Heart left ventricle (tissue), 16 donors: ENCODE measurements at regions not wholly inside any gene's neighbourhood (a gene's known extent, or its start where the extent isn't known, plus 50 kb on each side); places are given as distances from the start of the nearest gene placed in this dataset.

Source experiments
- ATAC-seq, 4 donors: fragments of 200-7000 bp; cut with Tn5 transposase; one replicate each; pipeline ENCODE4 v1.9.1; 2020 to 2022; ENCODE audit warnings: moderate library complexity in 4 of 4, mild to moderate bottlenecking in 3 of 4, moderate number of reproducible peaks in 1 of 4
- DNase-seq, 5 donors: peaks; one replicate each; pipeline ENCODE4 v3.0.0-alpha.2; 2020
- H3K27ac ChIP-seq, 12 donors: fragments of 200-600 bp; sonication (generic) in 4 of 12; one replicate each; pipeline versions ENCODE4 v1.5.0 to v1.8.0; 2016 to 2022; ENCODE audit warnings: mild to moderate bottlenecking in 2 of 12
- H3K27me3 ChIP-seq, 9 donors: fragments of 200-600 bp; sonication (generic) in 2 of 9; one replicate each; pipeline versions ENCODE4 v1.5.1 to v1.8.0; 2016 to 2022; ENCODE audit warnings: mild to moderate bottlenecking in 3 of 9
- H3K36me3 ChIP-seq, 9 donors: fragments of 200-600 bp; sonication (generic) in 2 of 9; one replicate each; pipeline versions ENCODE4 v1.5.0 to v1.8.0; 2018 to 2022; ENCODE audit warnings: mild to moderate bottlenecking in 2 of 9
- H3K4me1 ChIP-seq, 12 donors: fragments of 200-600 bp; sonication (generic) in 4 of 12; one replicate each; pipeline versions ENCODE4 v1.5.0 to v1.8.0; 2016 to 2022; ENCODE audit warnings: mild to moderate bottlenecking in 3 of 12
- H3K4me3 ChIP-seq, 12 donors: fragments of 200-600 bp; sonication (generic) in 4 of 12; one replicate each; pipeline versions ENCODE4 v1.5.0 to v1.8.0; 2017 to 2022; ENCODE audit warnings: mild to moderate bottlenecking in 9 of 12, moderate library complexity in 4 of 12
- H3K9me3 ChIP-seq, 12 donors: fragments of 200-600 bp; sonication (generic) in 4 of 12; one replicate each; pipeline versions ENCODE4 v1.5.0 to v1.8.0; 2016 to 2022; ENCODE audit warnings: mild to moderate bottlenecking in 1 of 12
- POLR2A ChIP-seq, 2 donors: fragments of 450-650 bp; IDR thresholded peaks; one replicate each; pipeline ENCODE4 v1.6.1; 2017; ENCODE audit warnings: antibody characterized with exemption in 2 of 2, mild to moderate bottlenecking in 2 of 2, moderate library complexity in 2 of 2
- WGBS, 4 donors: extraction: QIAGEN DNeasy Blood & Tissue Kit in 2 of 4; methylation state at CpG; one replicate each; pipeline versions ENCODE4 v1.1.5 to v1.1.7; 2013 to 2018; 5-methylcytosine and 5-hydroxymethylcytosine counted together
- intact Hi-C, 10 donors: fragments of 100-400 bp; cut with DNase I; formaldehyde crosslinking; loops; one replicate each; pipeline versions ENCODE4 v1.11.1 to v1.14.2; 2022
- TF ChIP-seq, protein P1 (sequence below), 12 donors: fragments of 200-600 bp; sonication (generic) in 4 of 12; IDR thresholded peaks; one replicate each; pipeline versions ENCODE4 v1.5.0 to v1.8.0; 2018 to 2022; ENCODE audit warnings: antibody characterized with exemption in 12 of 12, mild to moderate bottlenecking in 5 of 12
- donor health status: ischemic (EF 13 %, LVEDD 7.1; RV severe dilation, severe dysfunction).
- donor health status: healthy with polysubstance abuse.
- donor health status: DM: no; HTN: yes; CAD: no.
- donor health status: DM: no; HTN: no; CAD: no.
- donor health status: ischemic (EF 25% LVEDD 6.9; RV normal size, moderate dysfunction).
- donor health status: ischemic (EF 25% LVEDD 5.7; RV mildly dilated, moderate dysfunction).
- donor health status: healthy.
- donor health status: DM: yes; HTN: yes; CAD: no.
- donor health status: ischemic (EF 35%, LVEDD 5.7; RV mildly dilated, moderate dysfunction).
- donor health status: nonischemic (EF 11% LVEDD 7.7; RV severe dilation, severe dysfunction).
- donor health status: DM: yes; HTN: yes; CAD: no.
- donor health status: PGD.
- donor health status: ischemic (EF 29% LVEDD 5.4; RV normal size, mild dysfunction).
- donor health status: nonischemic (EF 23%, LVEDD 6.1; RV moderate dilation, normal function).

GRCh38 chr11:107271425-107271824 lies 186.2 kb downstream of the CWF19L2 start:
- ATAC-seq (no peak), DNase-seq (no peak)
- Histone ChIP-seq H3K36me3 (no peaks in the 10 kb centered on the region), H3K9me3 (no peaks in the 10 kb centered on the region), H3K4me3 (no peak overlapping the region), H3K4me1 (no peaks in the 10 kb centered on the region), H3K27me3 (no peaks in the 10 kb centered on the region), H3K27ac (no peak overlapping the region)
- TF ChIP-seq, protein P1, sequence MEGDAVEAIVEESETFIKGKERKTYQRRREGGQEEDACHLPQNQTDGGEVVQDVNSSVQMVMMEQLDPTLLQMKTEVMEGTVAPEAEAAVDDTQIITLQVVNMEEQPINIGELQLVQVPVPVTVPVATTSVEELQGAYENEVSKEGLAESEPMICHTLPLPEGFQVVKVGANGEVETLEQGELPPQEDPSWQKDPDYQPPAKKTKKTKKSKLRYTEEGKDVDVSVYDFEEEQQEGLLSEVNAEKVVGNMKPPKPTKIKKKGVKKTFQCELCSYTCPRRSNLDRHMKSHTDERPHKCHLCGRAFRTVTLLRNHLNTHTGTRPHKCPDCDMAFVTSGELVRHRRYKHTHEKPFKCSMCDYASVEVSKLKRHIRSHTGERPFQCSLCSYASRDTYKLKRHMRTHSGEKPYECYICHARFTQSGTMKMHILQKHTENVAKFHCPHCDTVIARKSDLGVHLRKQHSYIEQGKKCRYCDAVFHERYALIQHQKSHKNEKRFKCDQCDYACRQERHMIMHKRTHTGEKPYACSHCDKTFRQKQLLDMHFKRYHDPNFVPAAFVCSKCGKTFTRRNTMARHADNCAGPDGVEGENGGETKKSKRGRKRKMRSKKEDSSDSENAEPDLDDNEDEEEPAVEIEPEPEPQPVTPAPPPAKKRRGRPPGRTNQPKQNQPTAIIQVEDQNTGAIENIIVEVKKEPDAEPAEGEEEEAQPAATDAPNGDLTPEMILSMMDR (IDR thresholded peaks at IDR 0.05) = no peak
- TF ChIP-seq POLR2A (IDR thresholded peaks at IDR 0.05) = no peak
- intact Hi-C loops = no loop called here
- 84 to 97% (median 94%) methylated on average over 7 of the region's 7 CpGs for WGBS, 4 donors

DNA sequence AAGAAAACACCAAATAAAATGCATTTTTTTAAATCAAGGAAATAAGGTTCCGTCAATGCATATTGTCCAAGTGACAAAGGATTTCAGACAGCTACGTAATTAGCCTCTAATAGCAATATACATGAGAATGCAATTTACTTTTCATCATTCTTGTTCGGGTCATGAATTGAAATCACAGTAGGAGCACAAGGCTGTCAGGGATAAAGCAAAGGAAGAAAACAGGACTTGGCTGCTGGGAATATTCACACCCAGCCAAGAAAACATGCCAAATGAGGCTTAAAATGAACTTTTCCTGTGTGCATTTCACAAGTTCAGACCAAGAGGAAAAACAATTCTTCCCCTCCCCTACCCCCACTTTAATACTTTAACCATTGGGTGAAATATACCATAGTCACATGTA lies 188.6 kb downstream of the CWF19L2 start:
- DNase-seq (no peak), ATAC-seq (no peak)
- Histone ChIP-seq H3K9me3 (no peaks in the 10 kb centered on the region), H3K27me3 (no peaks in the 10 kb centered on the region), H3K27ac (no peak overlapping the region), H3K4me3 (no peak overlapping the region), H3K4me1 (peaks cover 0 to 7% (median 0%) of the 10 kb centered on the region in 12 donors), H3K36me3 (no peaks in the 10 kb centered on the region)
- intact Hi-C loops = no loop called here
- 59 to 70% (median 63%) methylated on average over 3 of the region's 3 CpGs for WGBS, 4 donors
- TF ChIP-seq, protein P1 (IDR thresholded peaks at IDR 0.05) = no peak
- no peak for TF ChIP-seq POLR2A (IDR thresholded peaks at IDR 0.05)

DNA sequence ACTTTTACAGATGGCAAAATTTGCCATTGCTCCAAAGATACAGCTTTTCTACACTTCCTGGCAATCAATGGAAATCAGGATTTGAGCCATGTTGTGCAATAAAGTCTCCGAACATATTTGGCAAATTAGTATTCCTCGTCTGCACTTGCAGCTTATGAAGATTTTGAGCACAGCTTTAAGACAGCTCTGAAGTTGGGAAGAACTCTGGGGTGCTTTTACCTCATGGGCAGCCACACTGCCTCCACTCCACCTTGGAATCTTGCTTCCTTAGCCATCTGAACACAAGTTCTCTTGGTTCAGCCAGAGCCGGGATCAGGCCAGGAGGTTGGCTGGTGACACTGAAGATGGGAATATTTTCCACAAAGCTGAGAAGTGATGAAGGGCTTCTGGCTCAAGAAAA lies 191.2 kb downstream of the CWF19L2 start:
- TF ChIP-seq, protein P1 (IDR thresholded peaks at IDR 0.05) = no peak
- TF ChIP-seq POLR2A (IDR thresholded peaks at IDR 0.05) = no peak
- WGBS, 4 donors = 75 to 91% (median 78%) methylated on average over 3 of the region's 3 CpGs
- H3K4me1 ChIP-seq = peaks cover 0 to 7% (median 0%) of the 10 kb centered on the region in 12 donors
- H3K27ac ChIP-seq = peak overlapping the region in 1 of 12 donors; percentile 3
- H3K36me3 ChIP-seq = no peaks in the 10 kb centered on the region
- no peaks in the 10 kb centered on the region for H3K27me3 ChIP-seq
- H3K4me3 ChIP-seq = no peak overlapping the region
- no peaks in the 10 kb centered on the region for H3K9me3 ChIP-seq
- DNase-seq (no peak), ATAC-seq (no peak)
- intact Hi-C loops = no loop called here

DNA sequence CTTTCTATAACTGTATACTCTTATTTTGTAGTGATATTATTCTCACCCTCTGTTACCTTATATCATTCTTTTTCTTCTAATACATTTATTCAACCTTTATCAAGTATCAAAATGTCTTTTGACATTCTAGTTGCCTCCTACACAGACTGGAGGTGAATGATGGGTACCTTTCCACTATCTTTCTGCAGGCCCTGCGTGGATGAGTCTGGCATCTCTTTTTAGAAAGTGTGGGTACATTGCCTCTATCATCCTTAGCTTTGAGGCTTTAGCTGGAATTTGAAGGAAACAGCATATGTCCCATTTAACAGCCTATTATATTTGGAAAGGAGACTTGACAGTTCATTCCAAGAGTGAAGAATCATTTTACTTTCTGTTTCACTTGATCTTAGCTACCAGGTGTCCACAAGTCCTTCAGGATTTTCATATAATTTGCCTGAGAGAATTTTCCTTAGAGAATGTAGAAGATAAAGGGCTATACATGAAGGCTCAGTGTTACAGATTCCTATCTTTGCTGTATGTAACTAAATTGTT lies 192.0 kb downstream of the CWF19L2 start:
- H3K4me1 ChIP-seq = peaks cover 0 to 7% (median 0%) of the 10 kb centered on the region in 12 donors
- TF ChIP-seq POLR2A (IDR thresholded peaks at IDR 0.05) = no peak
- TF ChIP-seq, protein P1 (IDR thresholded peaks at IDR 0.05) = no peak
- H3K36me3 ChIP-seq = no peaks in the 10 kb centered on the region
- H3K27ac ChIP-seq = no peak overlapping the region
- ATAC-seq (no peak), DNase-seq (no peak)
- no peaks in the 10 kb centered on the region for H3K9me3 ChIP-seq
- H3K27me3 ChIP-seq = no peaks in the 10 kb centered on the region
- intact Hi-C loops = no loop called here
- 82 to 96% (median 87%) methylated on average over 1 of the region's 1 CpG for WGBS, 4 donors
- H3K4me3 ChIP-seq = no peak overlapping the region
